Skeletal muscle satellite cell (primary cell): ENCODE measurements at regions not wholly inside any gene's neighbourhood (a gene's known extent, or its start where the extent isn't known, plus 50 kb on each side); places are given as distances from the start of the nearest gene placed in this dataset. TPM values are rescaled to one million over a fixed set of nuclear protein-coding genes. Genes with fewer than 3 reads are reported as not detected.

ENCODE experiments used
- H3K27me3 ChIP-seq: 2 replicates; pipeline ENCODE4 v1.7.0; 2013; ENCODE audit warnings: low read length; ENCODE audit not compliant: control insufficient read depth, insufficient read depth
- H3K36me3 ChIP-seq: 2 replicates; pipeline ENCODE4 v1.7.0; 2013; ENCODE audit warnings: mild to moderate bottlenecking, control low read depth, low read length; ENCODE audit not compliant: insufficient read depth
- H3K4me1 ChIP-seq: 2 replicates; pipeline ENCODE4 v1.7.0; 2013; ENCODE audit warnings: low read length; ENCODE audit not compliant: control insufficient read depth, insufficient read depth
- H3K4me2 ChIP-seq: 2 replicates; pipeline ENCODE4 v1.7.0; 2013; ENCODE audit warnings: mild to moderate bottlenecking, low read length
- H3K4me3 ChIP-seq: 2 replicates; pipeline ENCODE4 v1.7.0; 2013; ENCODE audit warnings: low read length
- H3K9ac ChIP-seq: 2 replicates; pipeline ENCODE4 v1.7.0; 2013; ENCODE audit warnings: mild to moderate bottlenecking, low read depth, low read length, moderate library complexity
- H3K9me3 ChIP-seq: replicated peaks from 2 replicates; pipeline ENCODE4 v1.7.0; 2013; ENCODE audit warnings: mild to moderate bottlenecking, control low read depth, low read length
- small RNA-seq: library from RNA; depleted of rRNA; stranded (forward); fragments of <200 nt; gene quantifications from one replicate; pipeline ENCODE3, GENCODE V24; 2012

DNA sequence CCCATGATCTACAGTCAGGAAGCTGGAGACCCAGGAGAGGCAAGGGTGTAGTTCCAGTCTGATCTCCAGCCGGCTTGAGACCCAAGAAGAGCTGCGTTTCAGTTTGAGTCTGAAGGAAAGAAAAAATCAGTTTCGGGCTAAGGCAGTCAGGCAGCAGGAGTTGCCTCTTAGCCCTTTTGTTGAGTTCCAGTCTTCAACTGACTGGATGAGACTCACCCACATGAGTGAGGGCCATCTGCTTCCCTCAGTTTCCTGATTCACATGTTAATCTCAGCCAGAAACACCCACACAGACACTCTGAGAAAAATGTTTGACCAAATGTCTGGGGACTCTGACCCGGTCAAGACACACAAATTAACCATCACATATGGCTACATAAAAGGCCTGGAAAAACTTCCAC lies 73.6 kb upstream of the ELOVL6 start:
- H3K4me3 ChIP-seq = no peak overlapping the region
- no peaks in the 10 kb centered on the region for H3K9me3 ChIP-seq
- no peaks in the 10 kb centered on the region for H3K27me3 ChIP-seq
- H3K36me3 ChIP-seq = no peaks in the 10 kb centered on the region
- no peak overlapping the region for H3K9ac ChIP-seq
- H3K4me1 ChIP-seq = peaks cover 21% of the 10 kb centered on the region
- no peak overlapping the region for H3K4me2 ChIP-seq

- no peak overlapping the region for H3K4me3 ChIP-seq
- H3K4me1 ChIP-seq = peaks cover 15% of the 10 kb centered on the region
- H3K4me2 ChIP-seq = no peak overlapping the region
- no peaks in the 10 kb centered on the region for H3K27me3 ChIP-seq
- no peaks in the 10 kb centered on the region for H3K36me3 ChIP-seq
- H3K9me3 ChIP-seq = no peaks in the 10 kb centered on the region
- H3K9ac ChIP-seq = no peak overlapping the region
Measured at GRCh38 chr4:110270492-110271197, 72.2 kb upstream of the ELOVL6 start.

- Histone ChIP-seq H3K9ac (no peak overlapping the region), H3K27me3 (peaks cover 3% of the 10 kb centered on the region), H3K36me3 (no peaks in the 10 kb centered on the region), H3K9me3 (no peaks in the 10 kb centered on the region), H3K4me1 (peaks cover 12% of the 10 kb centered on the region), H3K4me2 (no peak overlapping the region), H3K4me3 (no peak overlapping the region)
Measured at GRCh38 chr4:110268790-110269189, 70.4 kb upstream of the ELOVL6 start.

GRCh38 chr4:110268352-110268751 lies 69.9 kb upstream of the ELOVL6 start:
- Histone ChIP-seq H3K4me1 (peaks cover 12% of the 10 kb centered on the region), H3K9ac (no peak overlapping the region), H3K36me3 (no peaks in the 10 kb centered on the region), H3K4me2 (no peak overlapping the region), H3K9me3 (no peaks in the 10 kb centered on the region), H3K27me3 (peaks cover 3% of the 10 kb centered on the region), H3K4me3 (no peak overlapping the region)

- Histone ChIP-seq H3K9me3 (no peaks in the 10 kb centered on the region), H3K9ac (no peak overlapping the region), H3K4me2 (no peak overlapping the region), H3K4me1 (peaks cover 4% of the 10 kb centered on the region), H3K27me3 (peaks cover 3% of the 10 kb centered on the region), H3K36me3 (no peaks in the 10 kb centered on the region), H3K4me3 (no peak overlapping the region)
Measured at GRCh38 chr4:110266136-110266535, 67.7 kb upstream of the ELOVL6 start.

GRCh38 chr4:110265001-110265400 lies 66.6 kb upstream of the ELOVL6 start:
- no peaks in the 10 kb centered on the region for H3K36me3 ChIP-seq
- no peaks in the 10 kb centered on the region for H3K9me3 ChIP-seq
- peaks cover 3% of the 10 kb centered on the region for H3K27me3 ChIP-seq
- H3K4me3 ChIP-seq = no peak overlapping the region
- H3K4me2 ChIP-seq = no peak overlapping the region
- H3K9ac ChIP-seq = no peak overlapping the region
- H3K4me1 ChIP-seq = no peaks in the 10 kb centered on the region

DNA sequence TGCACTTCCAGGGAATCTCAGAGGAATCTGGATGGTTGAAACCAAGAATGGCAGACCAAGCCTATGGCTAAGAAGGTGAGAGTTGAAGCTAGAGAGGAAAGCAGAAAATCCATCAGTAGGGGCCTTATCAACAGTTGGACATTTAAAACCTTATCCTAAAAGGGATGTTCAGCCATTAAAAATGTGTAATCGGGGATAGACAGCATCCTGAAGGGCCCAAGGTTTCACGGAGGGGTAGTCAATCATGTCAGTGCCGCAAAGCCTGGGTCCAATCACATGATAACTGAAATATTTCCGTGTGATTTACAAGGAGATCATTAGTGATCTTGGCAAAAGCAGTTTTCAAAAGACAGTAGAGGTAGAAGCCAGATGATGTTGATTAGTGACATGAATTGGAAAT lies 61.9 kb upstream of the ELOVL6 start:
- Histone ChIP-seq H3K4me3 (no peak overlapping the region), H3K27me3 (peaks cover 3% of the 10 kb centered on the region), H3K4me1 (no peaks in the 10 kb centered on the region), H3K9ac (no peak overlapping the region), H3K9me3 (no peaks in the 10 kb centered on the region), H3K4me2 (no peak overlapping the region), H3K36me3 (no peaks in the 10 kb centered on the region)

- H3K4me2 ChIP-seq = no peak overlapping the region
- H3K9ac ChIP-seq = no peak overlapping the region
- H3K4me1 ChIP-seq = peaks cover 3% of the 10 kb centered on the region
Measured at GRCh38 chr4:110250023-110250387, 51.6 kb upstream of the ELOVL6 start.

DNA sequence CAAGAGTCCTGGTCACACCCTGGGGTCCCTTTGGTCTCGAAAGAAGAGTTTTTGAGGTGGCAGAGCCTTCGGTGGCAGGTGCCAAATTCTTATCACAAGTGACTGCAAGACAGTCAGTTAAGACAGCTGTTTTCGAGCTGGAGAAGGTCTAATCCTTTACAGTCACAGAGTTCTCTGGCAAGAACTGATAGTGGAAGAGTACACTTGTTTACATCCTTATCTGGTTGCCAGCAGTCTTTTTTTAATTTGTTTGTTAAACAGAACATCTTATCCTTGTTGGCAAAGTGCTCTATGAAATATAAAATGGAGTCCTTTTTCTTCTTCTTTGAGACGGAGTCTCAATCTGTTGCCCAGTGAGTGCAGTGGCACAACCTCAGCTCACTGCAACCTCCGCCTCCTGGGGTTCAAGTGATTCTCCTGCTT lies 50.4 kb upstream of the ELOVL6 start:
- H3K4me1 ChIP-seq = peaks cover 3% of the 10 kb centered on the region
- no peak overlapping the region for H3K4me3 ChIP-seq
- no peak overlapping the region for H3K4me2 ChIP-seq
- no peak overlapping the region for H3K9ac ChIP-seq
- H3K36me3 ChIP-seq = no peaks in the 10 kb centered on the region
- H3K9me3 ChIP-seq = no peaks in the 10 kb centered on the region
- peaks cover 9% of the 10 kb centered on the region for H3K27me3 ChIP-seq

More at GRCh38 chr4:110250023-110250387, 51.6 kb upstream of the ELOVL6 start:
- no peaks in the 10 kb centered on the region for H3K9me3 ChIP-seq
- H3K4me3 ChIP-seq = no peak overlapping the region
- H3K36me3 ChIP-seq = no peaks in the 10 kb centered on the region
- H3K27me3 ChIP-seq = peaks cover 9% of the 10 kb centered on the region

Small RNA genes lying in the stretch of these regions (small RNA-seq; reads per million reads assigned to genes)
- gene AC108145.1 = not detected
- gene HSBP1P2 = not detected
- not detected for gene RNU6-205P
